GM11168 (cell line): ENCODE measurements at regions not wholly inside any gene's neighbourhood (a gene's known extent, or its start where the extent isn't known, plus 50 kb on each side); places are given as distances from the start of the nearest gene placed in this dataset.

Experiments used
- in situ Hi-C: fragments of 300-500 bp; cut with MboI; formaldehyde crosslinking; loops from one replicate; pipeline ENCODE4 v1.12.0; 2022; ENCODE audit warnings: low sequenced_read_pairs; ENCODE audit not compliant: unreplicated experiment

DNA sequence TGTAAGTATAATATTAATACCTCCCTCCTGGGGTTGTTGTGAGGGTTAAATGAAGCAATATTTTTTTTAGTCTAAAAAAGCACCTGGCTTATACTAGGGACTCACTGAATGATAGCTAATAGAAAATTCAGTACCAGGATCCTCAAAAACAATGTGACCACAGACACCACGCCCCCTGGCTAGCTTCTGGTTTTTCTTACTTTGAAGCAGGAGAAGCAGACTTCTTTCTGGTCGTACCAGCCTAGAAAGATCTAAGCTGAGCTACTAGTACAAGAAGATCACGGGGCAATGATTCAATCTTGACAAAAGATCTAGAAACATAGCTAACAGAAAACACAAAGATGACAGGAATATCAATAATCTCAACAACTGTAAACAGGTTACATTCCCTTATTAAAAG is 218.5 kb upstream of the SLC30A5 start:
- in situ Hi-C loops: no loop called here

DNA sequence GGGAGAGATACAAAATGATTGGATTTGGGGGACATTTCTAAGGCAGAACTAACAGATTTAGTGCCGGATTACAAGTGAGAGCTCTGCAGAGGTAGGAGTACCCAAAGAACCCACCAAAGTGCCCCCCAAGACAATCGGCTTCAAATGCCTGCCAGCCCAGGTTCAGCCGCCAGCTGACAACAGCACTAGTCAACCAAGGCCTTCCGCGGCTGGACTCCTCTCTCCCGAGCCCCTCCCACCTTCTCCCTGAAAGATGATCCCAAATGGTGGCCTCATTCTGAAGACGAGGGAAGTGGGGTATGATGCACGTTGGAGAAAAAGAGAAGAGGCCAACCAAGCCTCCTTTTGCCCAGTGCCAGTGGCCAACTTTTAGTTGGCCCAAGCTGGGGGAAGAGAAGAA is 210.4 kb upstream of the SLC30A5 start:
- in situ Hi-C loops: no loop called here

DNA sequence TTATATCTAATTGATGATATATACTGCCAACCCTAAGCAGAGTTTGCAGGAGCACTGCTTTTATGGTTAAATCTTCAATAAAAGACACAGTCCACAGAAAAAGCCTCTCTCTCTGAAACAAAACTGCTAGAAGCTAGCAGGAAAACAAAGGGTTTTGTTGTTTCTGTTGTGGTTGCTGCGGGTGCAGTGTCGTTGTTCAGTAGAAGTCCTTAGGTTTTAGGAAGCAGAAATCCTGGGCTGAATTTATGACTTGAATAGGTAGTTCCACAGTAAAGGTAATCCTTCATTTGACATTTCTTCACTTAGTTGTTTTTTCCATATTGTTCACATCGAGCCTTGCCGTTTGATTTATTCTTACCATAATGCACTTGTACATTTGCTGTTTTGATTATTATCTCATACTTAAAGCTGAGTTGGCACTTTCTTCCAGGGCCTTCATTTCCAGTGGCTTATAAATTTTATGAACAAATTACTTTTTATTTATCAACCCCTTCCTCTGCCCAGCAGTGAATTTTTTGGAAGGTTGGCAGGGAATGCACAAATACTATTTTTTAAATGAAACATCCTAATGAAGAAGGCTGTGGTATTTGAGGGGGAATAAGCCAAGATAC is 209.6 kb upstream of the SLC30A5 start:
- in situ Hi-C loops: no loop called here

DNA sequence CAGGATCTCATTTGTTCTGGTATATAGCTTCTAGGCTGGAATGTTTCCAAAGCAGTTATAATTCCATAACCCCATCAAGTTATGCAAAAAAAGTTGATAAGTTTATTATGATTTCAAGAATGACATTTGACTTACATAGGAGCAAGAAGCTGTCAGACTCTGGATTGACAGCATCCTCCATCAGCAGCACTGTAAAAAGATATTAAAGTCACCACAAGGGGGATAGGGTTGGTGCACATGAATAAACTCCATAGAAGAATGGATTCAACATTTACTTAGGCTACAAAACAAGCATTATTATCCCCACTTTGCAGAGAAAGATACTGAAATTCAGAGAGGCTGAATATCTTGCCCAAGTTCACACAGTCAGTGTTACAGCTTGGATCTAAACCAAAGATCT is 208.9 kb upstream of the SLC30A5 start:
- in situ Hi-C loops: no loop called here

DNA sequence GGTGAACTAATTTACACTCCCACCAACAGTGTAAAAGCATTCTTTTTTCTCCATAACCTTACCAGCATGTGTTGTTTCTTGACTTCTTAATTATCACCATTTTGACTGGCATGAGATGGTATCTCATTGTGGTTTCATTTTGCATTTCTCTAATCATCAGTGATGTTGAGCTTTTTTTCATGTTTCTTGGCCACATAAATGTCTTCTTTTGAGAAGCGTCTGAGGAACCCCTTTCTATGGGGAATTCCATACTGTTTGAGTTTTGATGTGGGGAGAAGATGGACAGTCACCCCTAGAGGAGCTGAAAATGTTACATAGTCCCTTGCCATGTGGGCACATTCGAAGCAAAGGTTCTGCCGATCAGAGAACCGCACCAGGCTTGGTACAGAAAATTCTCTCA is 207.0 kb upstream of the SLC30A5 start:
- in situ Hi-C loops: no loop called here

DNA sequence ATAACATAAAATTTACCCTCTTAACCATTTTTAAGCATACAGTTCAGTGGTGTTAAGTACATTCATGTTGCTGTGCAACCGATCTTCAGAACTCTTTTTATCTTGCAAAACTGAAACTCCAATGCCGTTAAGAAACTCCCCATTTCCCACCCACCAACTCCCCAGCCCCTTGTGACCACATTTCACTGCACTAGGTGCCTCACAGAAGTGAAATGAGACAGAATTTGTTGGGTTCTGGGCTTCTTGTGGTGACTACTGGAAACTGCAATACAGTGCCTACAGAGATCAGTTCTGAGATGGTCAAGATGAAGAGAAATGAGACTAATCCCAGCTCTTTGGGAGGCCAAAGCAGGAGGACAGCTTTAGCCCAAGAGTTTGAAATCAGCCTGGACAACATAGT is 202.1 kb upstream of the SLC30A5 start:
- in situ Hi-C loops: no loop called here

DNA sequence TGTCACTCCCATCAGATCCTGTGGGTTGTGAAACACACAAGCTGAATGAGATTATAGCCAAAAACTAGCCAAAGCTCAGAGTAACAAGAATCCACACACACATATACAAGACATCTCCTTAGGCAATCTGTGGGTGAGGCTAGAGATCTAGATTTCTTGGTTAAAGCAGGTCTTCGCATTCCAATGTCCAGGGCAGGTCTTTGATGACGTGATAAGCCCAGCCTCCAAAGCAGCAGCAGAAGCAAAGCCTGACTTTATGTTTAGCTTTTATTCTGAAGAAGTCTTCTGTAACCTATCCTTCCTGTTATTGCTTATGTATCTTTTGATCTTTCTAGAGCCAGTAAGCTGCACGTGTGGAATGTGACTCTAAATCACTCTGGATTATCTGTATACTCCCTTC is 199.1 kb upstream of the SLC30A5 start:
- in situ Hi-C loops: no loop called here

DNA sequence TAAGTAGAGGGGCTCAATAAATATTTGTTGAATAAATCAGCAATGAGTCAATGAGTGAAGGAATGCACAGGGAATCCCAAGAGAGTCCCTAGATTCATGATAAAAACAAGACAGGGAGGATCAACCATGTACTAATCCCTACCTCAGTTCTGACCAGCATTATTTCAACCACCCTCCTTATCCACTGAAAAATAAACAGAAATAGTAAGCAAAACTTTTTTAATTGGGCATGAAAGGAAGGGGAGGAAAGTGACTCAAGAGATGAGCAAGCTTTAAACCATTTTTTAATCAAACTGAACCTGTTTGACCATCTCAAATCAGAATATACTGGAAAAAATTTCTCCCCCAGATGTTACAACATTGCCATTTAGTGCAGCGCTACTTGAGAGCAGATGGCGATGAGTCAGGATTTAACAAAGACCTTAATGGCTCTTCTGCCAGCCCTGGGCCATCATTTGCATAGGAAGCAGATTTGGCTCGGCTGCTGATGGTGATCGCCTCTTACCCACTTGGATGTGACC is 194.8 kb upstream of the SLC30A5 start:
- in situ Hi-C loops: no loop called here

DNA sequence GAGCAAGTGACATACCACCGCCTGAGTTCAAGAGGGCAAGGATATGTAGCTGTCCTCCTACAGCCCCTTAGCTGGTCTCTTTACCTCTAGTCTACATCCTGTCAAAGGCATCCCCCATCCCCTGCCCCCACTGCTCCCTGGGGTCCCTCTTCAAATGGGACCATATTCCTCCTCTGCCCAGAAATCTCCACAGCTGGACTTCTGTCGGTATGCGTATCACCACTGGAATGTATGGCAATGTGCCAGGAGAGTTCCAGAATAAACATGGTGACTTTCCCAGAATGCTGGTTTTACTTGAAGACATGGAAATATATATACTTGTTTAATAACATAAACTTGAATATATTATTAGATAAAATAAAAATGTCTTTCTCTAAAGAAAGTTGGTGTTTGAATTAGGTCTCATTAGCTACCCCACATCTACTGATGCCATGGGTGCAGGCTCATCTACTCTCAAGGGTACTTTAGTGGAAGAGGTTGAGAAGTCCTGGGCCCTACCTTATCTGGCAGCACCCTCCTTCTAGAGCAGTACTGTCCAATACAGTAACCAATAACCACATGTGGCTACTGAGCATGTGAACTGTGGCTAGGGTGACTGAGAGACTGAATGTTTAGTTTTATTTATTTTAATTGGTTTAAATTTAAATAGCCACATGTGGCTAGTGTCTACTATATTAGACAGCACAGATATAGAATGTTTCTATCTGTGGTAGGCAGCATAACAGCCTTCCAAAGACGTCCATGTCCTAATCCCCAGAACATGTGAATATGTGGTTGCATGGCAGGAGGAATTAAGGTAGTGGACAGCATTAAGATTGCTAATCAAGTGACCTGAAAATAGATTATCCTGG is 181.7 kb upstream of the SLC30A5 start:
- in situ Hi-C loops: no loop called here

DNA sequence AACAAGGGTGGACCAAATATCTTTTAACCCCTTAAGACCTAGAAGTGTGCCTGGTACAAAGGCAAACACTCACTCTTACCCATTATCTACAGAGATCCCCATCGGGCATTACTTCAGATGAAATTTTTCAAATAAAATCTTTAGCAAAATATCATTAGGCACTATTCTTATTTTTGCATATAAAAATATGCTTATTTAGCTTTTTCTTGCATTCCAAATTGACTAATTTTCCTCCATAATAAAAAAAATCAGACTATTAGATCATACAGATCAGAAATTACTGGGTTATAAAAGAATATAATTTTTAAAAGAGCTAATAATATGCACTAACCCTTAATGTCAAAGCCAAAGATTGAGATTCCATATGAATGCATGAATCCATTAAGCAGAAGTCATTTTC is 178.7 kb upstream of the SLC30A5 start:
- in situ Hi-C loops: no loop called here

DNA sequence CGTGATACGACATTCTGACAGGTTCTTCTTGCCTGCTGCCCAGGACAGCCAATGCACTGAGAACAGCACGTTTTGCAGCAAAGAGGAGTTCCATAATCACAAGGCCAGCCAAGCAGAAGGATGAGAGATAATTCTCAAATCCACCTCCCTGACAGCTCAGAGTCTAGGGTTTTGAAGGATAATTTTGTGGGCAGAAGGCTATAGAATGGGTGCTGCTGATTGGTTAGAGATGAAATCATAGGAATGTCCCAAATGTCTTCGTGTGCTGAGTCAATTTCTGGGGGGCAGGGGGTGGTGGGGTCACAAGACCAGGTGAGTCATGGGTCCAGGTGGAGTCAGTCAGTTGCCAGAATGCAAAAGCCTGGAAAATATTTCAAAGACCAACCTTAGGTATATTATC is 175.5 kb upstream of the SLC30A5 start:
- in situ Hi-C loops: no loop called here

DNA sequence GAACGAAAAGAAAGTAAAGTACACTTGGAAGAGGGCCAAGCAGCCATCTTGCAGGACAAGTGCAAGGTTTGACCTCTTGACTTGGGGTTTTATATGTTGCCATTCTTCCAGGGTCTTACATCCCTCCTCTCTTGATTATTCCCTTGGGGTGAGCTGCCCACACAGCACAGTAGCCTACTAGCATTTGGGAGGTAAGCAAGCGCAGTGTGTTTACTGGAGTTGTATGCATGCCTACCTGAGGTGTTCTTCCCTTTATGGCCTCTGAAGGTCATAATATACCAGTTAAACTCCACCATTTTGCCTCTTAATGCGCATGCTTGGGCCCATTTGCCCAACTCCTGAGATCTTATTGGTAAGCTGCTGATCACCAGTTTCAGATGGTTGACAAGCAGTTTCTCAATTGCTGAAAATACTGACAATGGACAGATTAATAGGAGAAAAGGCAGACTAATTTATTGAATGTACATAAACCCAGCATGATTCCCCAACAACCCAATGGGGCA is 173.8 kb upstream of the SLC30A5 start:
- in situ Hi-C loops: no loop called here

DNA sequence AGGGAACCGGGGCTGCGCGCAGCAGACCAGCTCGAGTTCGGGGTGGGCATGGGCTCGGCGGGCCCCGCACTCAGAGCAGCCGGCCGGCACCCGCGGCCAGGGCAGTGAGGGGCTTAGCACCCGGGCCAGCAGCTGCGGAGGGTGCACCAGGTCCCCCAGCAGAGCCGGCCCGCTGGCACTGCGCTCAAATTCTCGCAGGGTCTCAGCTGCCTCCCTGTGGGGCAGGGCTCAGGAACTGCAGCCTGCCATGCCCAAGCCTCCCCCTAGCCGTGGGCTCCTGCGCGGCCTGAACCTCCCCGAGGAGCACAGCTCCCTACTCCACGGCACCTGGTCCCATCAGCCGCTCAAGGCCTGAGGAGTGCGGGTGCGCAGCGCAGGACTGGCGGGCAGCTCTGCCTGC is 172.9 kb upstream of the SLC30A5 start:
- in situ Hi-C loops: no loop called here

DNA sequence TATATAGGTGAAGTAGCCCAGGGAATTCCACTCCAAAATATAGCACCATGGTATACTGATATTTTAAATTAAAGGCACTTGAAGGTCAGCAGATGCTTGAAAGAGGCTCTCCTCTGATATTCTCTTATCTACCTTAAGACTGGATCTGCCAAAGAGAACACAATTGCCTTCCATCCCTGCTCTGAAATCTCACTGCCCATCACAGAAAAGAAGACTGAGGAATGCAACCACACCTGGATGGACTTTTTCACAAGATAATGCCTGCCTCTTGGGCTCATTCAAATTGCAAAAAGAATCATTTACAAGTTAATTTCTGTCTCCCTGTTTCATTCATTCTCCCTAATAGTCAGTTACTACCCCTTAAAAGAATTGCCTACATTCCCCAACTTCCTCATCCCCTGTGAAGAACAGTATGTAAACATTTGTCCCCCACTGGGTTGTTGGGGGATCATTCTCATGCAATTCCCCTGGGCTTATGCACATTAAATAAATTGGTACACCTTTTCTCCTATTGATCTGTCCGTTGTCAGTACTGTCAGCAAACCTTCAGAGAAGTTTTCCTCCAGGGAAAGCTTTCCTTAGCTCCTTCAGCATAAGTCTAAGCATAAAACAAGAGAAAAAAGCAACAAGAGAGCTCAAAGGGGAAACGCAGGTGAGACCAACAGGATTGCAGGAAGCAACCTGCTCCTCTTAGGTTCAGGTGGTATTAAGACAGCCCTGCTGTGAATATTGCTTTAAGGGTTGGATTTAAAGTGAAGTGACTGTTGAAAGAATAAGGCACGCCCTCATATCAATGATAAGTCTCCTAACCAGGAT is 171.4 kb upstream of the SLC30A5 start:
- in situ Hi-C loops: no loop called here

DNA sequence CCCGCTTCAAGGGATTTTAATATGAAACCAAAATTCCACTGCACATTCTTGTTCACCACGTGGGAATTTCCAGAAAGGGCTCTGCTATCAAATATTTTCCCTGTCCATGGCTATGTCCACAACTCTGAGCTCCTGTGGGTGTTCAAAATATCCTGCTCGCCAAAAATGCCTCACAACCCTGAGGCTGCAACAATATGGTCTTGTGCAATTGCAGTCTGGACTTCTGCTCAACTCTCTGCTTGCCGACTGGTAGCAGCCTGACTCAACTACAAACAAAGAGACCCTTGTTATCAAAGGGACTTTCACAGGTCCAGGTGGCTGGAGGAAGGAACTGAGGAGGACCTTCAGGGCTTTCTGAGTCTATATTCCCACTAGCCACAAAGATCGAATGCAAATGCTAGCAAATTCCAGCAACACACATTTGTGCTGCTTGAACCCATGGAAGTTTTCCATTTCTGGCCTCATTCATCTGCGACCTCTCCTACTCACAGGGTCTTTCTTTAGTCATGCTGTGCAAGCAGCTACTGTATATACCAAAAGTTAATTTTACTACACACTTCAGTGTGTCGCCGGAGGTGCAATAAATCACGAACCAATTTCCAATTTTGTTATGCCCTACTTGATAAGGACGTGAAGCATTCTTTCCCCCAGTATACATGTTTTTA is 169.2 kb upstream of the SLC30A5 start:
- in situ Hi-C loops: no loop called here

DNA sequence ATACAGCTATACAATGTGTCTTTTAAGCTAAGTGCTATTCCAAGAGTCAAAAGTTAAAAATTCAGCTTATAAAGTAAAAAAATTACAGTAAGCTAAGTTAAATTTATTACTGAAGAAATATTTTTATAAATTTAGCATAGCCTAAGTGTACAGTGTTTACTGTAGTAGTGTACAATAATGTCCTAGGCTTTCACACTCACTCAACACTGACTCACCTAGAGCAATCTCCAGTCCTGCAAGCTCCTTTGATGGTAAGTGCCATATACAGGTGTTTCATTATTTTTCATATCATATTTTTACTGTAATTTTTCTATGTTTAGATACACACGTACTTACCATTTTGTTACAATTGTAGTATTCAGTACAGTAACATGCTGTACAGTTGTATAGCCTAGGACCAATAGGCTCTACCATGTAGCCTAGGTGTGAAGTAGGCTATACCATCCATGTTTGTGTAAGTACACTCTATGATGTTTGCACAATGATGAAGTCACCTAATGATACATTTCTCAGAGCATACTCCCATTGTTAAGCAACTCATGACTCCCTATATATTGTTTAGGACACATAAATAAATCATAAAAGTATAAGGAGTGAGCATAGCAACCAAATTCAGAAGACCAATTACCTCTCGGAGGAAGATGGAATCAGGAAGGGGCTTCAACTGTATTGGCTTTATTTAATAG is 165.1 kb upstream of the SLC30A5 start:
- in situ Hi-C loops: no loop called here

DNA sequence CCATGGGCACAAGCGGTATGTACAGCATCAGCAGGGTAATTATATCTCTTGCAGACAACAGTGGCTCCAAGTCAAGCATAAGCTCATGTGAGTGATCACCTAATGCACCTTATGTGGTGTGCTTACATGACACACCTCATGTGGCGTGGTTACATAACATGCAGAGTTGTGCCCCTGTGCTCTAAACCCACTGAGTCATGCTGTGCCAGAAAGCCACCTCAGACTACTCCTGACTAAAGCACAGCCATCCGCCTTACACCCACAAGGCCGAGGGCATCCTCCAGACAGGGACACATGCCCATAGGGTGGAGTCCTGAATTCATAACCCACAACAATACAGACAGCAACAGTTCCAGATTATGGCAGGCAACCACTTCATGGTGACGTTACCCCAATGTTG is 163.7 kb upstream of the SLC30A5 start:
- in situ Hi-C loops: no loop called here

DNA sequence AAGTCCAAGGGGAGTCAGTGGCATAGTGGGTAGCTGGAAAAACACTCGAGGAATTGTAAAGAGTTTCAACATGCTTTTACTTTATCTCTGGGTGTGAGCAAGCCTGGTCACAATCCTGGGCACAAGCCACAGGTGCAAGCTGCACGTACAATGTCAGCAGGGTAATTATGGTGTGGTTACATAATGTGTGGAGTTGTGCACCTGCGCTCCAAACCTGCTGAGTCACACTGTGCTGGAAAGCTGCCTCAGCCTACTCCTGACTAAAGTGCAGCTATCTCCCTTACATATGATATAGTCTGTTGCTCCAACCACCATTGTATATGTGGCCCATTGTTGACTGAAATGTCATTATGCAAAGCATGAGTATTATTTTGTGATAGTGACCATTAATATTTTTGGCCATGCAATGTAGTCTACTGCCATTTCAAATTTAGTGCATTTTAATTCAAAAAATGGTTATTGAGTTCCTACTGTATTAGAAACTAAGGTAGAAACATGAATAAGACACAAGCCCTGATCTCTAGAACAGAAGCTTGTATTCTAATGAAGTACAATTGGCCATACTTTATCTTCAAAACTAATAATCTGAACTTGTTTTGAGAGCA is 160.9 kb upstream of the SLC30A5 start:
- in situ Hi-C loops: no loop called here

DNA sequence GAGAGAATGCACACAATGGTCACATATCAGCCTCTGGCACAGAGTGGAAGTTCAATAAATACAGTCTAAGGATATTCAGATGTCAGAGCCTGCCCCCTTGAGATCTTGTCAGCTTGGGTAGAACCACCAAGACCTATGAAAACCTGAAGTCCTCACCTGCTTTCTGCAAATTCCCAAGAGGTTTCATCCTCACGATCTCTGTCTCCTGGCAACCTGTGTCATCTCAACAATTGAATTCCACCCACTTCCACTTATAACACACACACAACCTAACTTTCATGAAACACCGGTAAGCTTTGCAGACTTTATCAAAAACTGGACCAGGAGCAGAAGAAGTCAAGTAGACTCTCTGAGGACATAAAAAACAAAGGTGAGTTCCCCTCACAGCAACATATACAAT is 151.6 kb upstream of the SLC30A5 start:
- in situ Hi-C loops: no loop called here
